SK-N-SH (cell line): ENCODE measurements at regions not wholly inside any gene's neighbourhood (a gene's known extent, or its start where the extent isn't known, plus 50 kb on each side); places are given as distances from the start of the nearest gene placed in this dataset.
A peak's percentile ranks its signal among the peaks of the same experiment; 100 is the strongest.

ENCODE experiments used
- CTCF ChIA-PET: fragments of 300-600, 350-600 bp; formaldehyde crosslinking; extraction: SDS; loops from one replicate; lab custom pipeline; 2021; lab: Yijun Ruan, JAX
- POLR2A ChIA-PET: fragments of 350-600 bp; sonication (Branson Sonifier 250); formaldehyde crosslinking; extraction: SDS; loops from one replicate; lab custom pipeline; 2020; ENCODE audit warnings: antibody characterized with exemption, inconsistent platforms; lab: Yijun Ruan, JAX
- DNase-seq: peaks from one replicate; pipeline ENCODE4 v3.0.0; 2012
- H2AFZ ChIP-seq: fragments of 200-600 bp; sonication (generic); 2 replicates; pipeline ENCODE4 v1.8.1; 2016; ENCODE audit warnings: antibody characterized with exemption, mild to moderate bottlenecking, low read depth
- H3F3A ChIP-seq: fragments of 200-600 bp; sonication (generic); replicated peaks from 2 replicates; pipeline ENCODE3; 2016; ENCODE audit warnings: antibody characterized with exemption, mild to moderate bottlenecking; ENCODE audit not compliant: insufficient read depth
- H3K27ac ChIP-seq, 2 experiments: fragments of 200-500 bp in 1 of 2; fragments of 200-600 bp in 1 of 2; sonication (Bioruptor generic) in 1 of 2; sonication (generic), shearing (Covaris generic) in 1 of 2; 2 replicates each; pipeline versions ENCODE4 v1.5.1 to v1.6.1; 2014 to 2016; ENCODE audit warnings: low read depth in 2 of 2, inconsistent platforms in 1 of 2, low read length in 1 of 2, mild to moderate bottlenecking in 1 of 2, mixed read lengths in 1 of 2
- H3K27me3 ChIP-seq: fragments of 200-600 bp; sonication (generic), shearing (Covaris generic); 2 replicates; pipeline ENCODE4 v1.6.1; 2016; ENCODE audit warnings: mixed run types; ENCODE audit not compliant: insufficient read depth
- H3K36me3 ChIP-seq, 2 experiments: fragments of 200-500 bp in 1 of 2; fragments of 200-600 bp in 1 of 2; sonication (Bioruptor generic) in 1 of 2; sonication (generic) in 1 of 2; replicated peaks in 1 of 2; 2 replicates each; pipeline versions ENCODE3 to v1.5.1; 2014 to 2016; ENCODE audit warnings: low read length in 1 of 2, mild to moderate bottlenecking in 1 of 2; ENCODE audit not compliant: insufficient read depth in 2 of 2, control insufficient read depth in 1 of 2
- H3K4me1 ChIP-seq, 2 experiments: fragments of 200-500 bp in 1 of 2; fragments of 200-600 bp in 1 of 2; sonication (Bioruptor generic) in 1 of 2; sonication (generic), shearing (Covaris generic) in 1 of 2; 2 replicates each; pipeline versions ENCODE4 v1.5.1 to v1.6.1; 2014 to 2016; ENCODE audit warnings: low read depth in 1 of 2, low read length in 1 of 2, mixed run types in 1 of 2; ENCODE audit not compliant: insufficient read depth in 2 of 2, control insufficient read depth in 1 of 2
- H3K4me2 ChIP-seq: fragments of 200-600 bp; sonication (generic), shearing (Covaris generic); 2 replicates; pipeline ENCODE4 v1.6.1; 2017; ENCODE audit warnings: mixed run types
- H3K4me3 ChIP-seq, 2 experiments: fragments of 200-500 bp in 1 of 2; fragments of 200-600 bp in 1 of 2; sonication (Bioruptor generic) in 1 of 2; sonication (generic), shearing (Covaris generic) in 1 of 2; 2 replicates each; pipeline versions ENCODE4 v1.5.1 to v1.8.1; 2014 to 2016; ENCODE audit warnings: low read depth in 2 of 2, inconsistent platforms in 1 of 2, low read length in 1 of 2, mild to moderate bottlenecking in 1 of 2, mixed read lengths in 1 of 2, moderate library complexity in 1 of 2
- H3K79me2 ChIP-seq: fragments of 200-600 bp; sonication (generic); 2 replicates; pipeline ENCODE4 v1.8.1; 2017; ENCODE audit warnings: mild to moderate bottlenecking; ENCODE audit not compliant: insufficient read depth
- H3K9ac ChIP-seq: fragments of 200-600 bp; sonication (generic); 2 replicates; pipeline ENCODE4 v1.6.1; 2017; ENCODE audit warnings: mixed run types
- H3K9me2 ChIP-seq: fragments of 200-600 bp; sonication (generic); 2 replicates; pipeline ENCODE4 v1.6.1; 2017; ENCODE audit warnings: mixed run types
- H3K9me3 ChIP-seq: fragments of 200-600 bp; sonication (generic); 2 replicates; pipeline ENCODE4 v1.6.1; 2017; ENCODE audit warnings: mixed run types, mild to moderate bottlenecking, moderate library complexity
- H4K20me1 ChIP-seq: fragments of 200-600 bp; sonication (generic); 2 replicates; pipeline ENCODE4 v1.6.1; 2017; ENCODE audit warnings: mild to moderate bottlenecking, mixed run types; ENCODE audit not compliant: insufficient read depth
- CHD2 ChIP-seq: fragments of 150-350 bp; IDR thresholded peaks from 2 replicates; pipeline ENCODE4 v1.6.1; 2018; ENCODE audit warnings: low read length; ENCODE audit not compliant: partially characterized antibody
- ELF1 ChIP-seq: IDR thresholded peaks from 2 replicates; pipeline ENCODE4 v1.4.0; 2012
- FOSL2 ChIP-seq: IDR thresholded peaks from 2 replicates; pipeline ENCODE4 v1.4.0; 2012; ENCODE audit warnings: low read depth, mild to moderate bottlenecking, moderate library complexity, borderline replicate concordance
- GATA2 ChIP-seq: sonication (generic); formaldehyde crosslinking; IDR thresholded peaks from 2 replicates; pipeline ENCODE4 v1.5.0; 2020; ENCODE audit warnings: mild to moderate bottlenecking, missing genetic modification reagents
- JUND ChIP-seq: IDR thresholded peaks from 2 replicates; pipeline ENCODE4 v1.4.0; 2012
- MXI1 ChIP-seq: IDR thresholded peaks from 2 replicates; pipeline ENCODE4 v1.6.1; 2012; ENCODE audit warnings: mild to moderate bottlenecking, low read depth, low read length, improper control_type of control experiment
- NFIC ChIP-seq: IDR thresholded peaks from 2 replicates; pipeline ENCODE4 v1.4.0; 2012; ENCODE audit warnings: borderline replicate concordance
- RAD21 ChIP-seq: IDR thresholded peaks from 2 replicates; pipeline ENCODE4 v1.6.1; 2012; ENCODE audit warnings: mild to moderate bottlenecking, low read length
- RCOR1 ChIP-seq: fragments of 150-350 bp; IDR thresholded peaks from 2 replicates; pipeline ENCODE4 v1.6.1; 2017; ENCODE audit warnings: antibody characterized with exemption, low read length
- REST ChIP-seq: IDR thresholded peaks from 2 replicates; pipeline ENCODE4 v1.6.1; 2012; ENCODE audit warnings: mild to moderate bottlenecking, low read depth, low read length, moderate library complexity
- RXRA ChIP-seq: IDR thresholded peaks from 2 replicates; pipeline ENCODE4 v1.4.0; 2012; ENCODE audit warnings: low read depth, mild to moderate bottlenecking, borderline replicate concordance
- SMC3 ChIP-seq: IDR thresholded peaks from 2 replicates; pipeline ENCODE4 v1.6.1; 2012; ENCODE audit warnings: low read depth, low read length, improper control_type of control experiment
- TCF12 ChIP-seq: IDR thresholded peaks from 2 replicates; pipeline ENCODE4 v1.4.0; 2012
- TEAD4 ChIP-seq: IDR thresholded peaks from 2 replicates; pipeline ENCODE4 v1.4.0; 2012; ENCODE audit warnings: mild to moderate bottlenecking, borderline replicate concordance; ENCODE audit not compliant: insufficient read depth
- USF1 ChIP-seq: IDR thresholded peaks from 2 replicates; pipeline ENCODE4 v1.4.0; 2012; ENCODE audit warnings: low read depth, borderline replicate concordance
- WGBS: methylation state at CpG from one replicate; pipeline ENCODE4 v1.1.6; 2017; ENCODE audit warnings: low lambda C conversion rate; 5-methylcytosine and 5-hydroxymethylcytosine counted together
- TF ChIP-seq, protein P1 (sequence below): IDR thresholded peaks from 2 replicates; pipeline ENCODE4; 2012
- TF ChIP-seq, protein P2 (sequence below): IDR thresholded peaks from 2 replicates; pipeline ENCODE4 v1.4.0; 2012; ENCODE audit warnings: low read depth
- TF ChIP-seq, protein P3 (sequence below): fragments of 150-350 bp; IDR thresholded peaks from 2 replicates; pipeline ENCODE4 v1.6.1; 2017; ENCODE audit warnings: antibody characterized with exemption, low read length, low read depth, borderline replicate concordance
- TF ChIP-seq, protein P4 (sequence below): fragments of 200-600 bp; sonication (generic); IDR thresholded peaks from 2 replicates; pipeline ENCODE4 v1.6.1; 2017; ENCODE audit warnings: antibody characterized with exemption, mild to moderate bottlenecking, moderate library complexity

DNA sequence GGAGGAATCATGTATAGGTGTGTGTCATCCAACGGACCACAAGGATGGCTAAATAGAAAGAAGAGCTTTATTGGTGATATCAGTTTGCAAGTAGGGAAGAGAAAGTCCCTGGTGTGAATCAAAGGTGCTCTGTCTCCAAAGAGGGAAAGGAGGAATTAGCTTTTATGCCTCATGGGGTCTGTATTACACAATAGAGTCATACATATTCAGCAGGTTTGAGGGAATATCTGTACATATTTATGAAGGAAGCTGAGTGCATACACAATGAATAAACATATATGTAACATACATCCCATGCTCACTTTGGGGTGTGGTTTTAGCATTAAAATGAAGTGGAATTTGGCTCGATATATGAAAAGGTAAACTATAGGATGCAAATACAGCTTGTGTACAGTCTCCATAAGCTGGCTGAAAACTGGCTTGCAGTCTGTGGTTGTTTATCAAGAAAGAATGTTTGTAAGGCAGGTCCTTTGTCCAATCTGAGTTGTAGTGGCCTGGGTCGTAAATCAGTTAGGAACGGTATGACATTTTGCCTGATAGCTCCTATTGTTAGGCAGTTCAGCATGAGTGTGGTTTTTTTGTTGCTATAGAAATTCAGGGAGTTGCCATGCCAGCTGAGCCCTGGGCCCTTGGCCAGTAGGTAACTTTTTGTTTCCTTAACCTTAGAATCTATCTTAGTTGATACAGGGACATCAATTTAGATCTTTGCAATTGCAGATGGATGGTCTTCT is 198.0 kb upstream of the ZP4 start:
- Histone ChIP-seq H3K9me2 (no peaks in the 10 kb centered on the region), H3K4me3 (no peak overlapping the region), H3F3A (no peaks in the 10 kb centered on the region), H3K36me3 (no peaks in the 10 kb centered on the region), H3K9me3 (no peaks in the 10 kb centered on the region), H2AFZ (no peak overlapping the region), H3K79me2 (no peaks in the 10 kb centered on the region), H3K4me1 (no peaks in the 10 kb centered on the region; a peak in 1 of 4 replicates), H3K27me3 (no peaks in the 10 kb centered on the region), H3K9ac (no peak overlapping the region), H3K4me2 (no peak overlapping the region), H3K27ac (no peak overlapping the region), H4K20me1 (no peaks in the 10 kb centered on the region)
- CTCF ChIA-PET: interaction anchor here (0.6 to 2.6 kb wide), 3 partner anchors 187 to 252 kb away, joined by 3 to 6 read pairs (median 4); no protein-coding TSS in a partner anchor
- POLR2A ChIA-PET: no interaction called here
- TF ChIP-seq GATA2 (CRISPR knock-in tag) (no peak), FOSL2 (no peak), CHD2 (no peak), REST (no peak), USF1 (no peak), TEAD4 (no peak), RXRA (no peak)
- WGBS: 35% methylated on average over 4 of the region's 4 CpGs
- no peak for DNase-seq

DNA sequence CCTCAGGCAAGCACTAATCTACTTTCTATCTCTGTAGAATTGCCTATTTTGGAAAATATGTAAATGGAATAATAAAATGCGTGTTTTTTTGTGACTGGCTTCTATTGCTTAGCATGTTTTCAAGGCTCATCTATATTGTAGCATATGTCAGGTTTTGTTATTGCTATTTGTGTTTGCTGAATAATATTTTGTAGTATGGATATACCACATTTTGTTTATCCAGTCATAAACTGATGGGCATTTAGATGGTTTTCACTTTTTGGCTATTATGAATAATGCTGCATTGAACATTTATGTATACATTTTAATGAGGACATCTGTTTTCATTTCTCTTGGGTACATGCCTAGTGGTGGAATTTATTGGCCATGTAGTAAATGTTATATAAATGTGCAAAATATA is 183.3 kb upstream of the ZP4 start:
- no peaks in the 10 kb centered on the region for H3K36me3 ChIP-seq
- no peak overlapping the region for H3K4me2 ChIP-seq
- no peaks in the 10 kb centered on the region for H3K79me2 ChIP-seq
- no peaks in the 10 kb centered on the region for H3K9me3 ChIP-seq
- no peak overlapping the region for H3K9ac ChIP-seq
- H3K27me3 ChIP-seq: no peaks in the 10 kb centered on the region
- ChIA-PET CTCF (no interaction called here), POLR2A (no interaction called here)
- no peak overlapping the region for H3K27ac ChIP-seq
- DNase-seq: peak; percentile 3
- H3F3A ChIP-seq: no peaks in the 10 kb centered on the region
- no peaks in the 10 kb centered on the region for H3K9me2 ChIP-seq
- H3K4me1 ChIP-seq: no peaks in the 10 kb centered on the region
- no peaks in the 10 kb centered on the region for H4K20me1 ChIP-seq
- 31% methylated on average over 1 of the region's 1 CpG for WGBS
- no peak overlapping the region for H2AFZ ChIP-seq
- no peak overlapping the region for H3K4me3 ChIP-seq
- TF ChIP-seq, protein P1, sequence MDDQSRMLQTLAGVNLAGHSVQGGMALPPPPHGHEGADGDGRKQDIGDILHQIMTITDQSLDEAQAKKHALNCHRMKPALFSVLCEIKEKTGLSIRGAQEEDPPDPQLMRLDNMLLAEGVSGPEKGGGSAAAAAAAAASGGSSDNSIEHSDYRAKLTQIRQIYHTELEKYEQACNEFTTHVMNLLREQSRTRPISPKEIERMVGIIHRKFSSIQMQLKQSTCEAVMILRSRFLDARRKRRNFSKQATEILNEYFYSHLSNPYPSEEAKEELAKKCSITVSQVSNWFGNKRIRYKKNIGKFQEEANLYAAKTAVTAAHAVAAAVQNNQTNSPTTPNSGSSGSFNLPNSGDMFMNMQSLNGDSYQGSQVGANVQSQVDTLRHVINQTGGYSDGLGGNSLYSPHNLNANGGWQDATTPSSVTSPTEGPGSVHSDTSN: no peak
- TF ChIP-seq, protein P2, sequence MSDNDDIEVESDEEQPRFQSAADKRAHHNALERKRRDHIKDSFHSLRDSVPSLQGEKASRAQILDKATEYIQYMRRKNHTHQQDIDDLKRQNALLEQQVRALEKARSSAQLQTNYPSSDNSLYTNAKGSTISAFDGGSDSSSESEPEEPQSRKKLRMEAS: no peak
- TF ChIP-seq TCF12 (no peak), RAD21 (no peak), SMC3 (no peak), RCOR1 (no peak), JUND (no peak), USF1 (no peak), NFIC (no peak), MXI1 (no peak), ELF1 (no peak)
- TF ChIP-seq, protein P3, sequence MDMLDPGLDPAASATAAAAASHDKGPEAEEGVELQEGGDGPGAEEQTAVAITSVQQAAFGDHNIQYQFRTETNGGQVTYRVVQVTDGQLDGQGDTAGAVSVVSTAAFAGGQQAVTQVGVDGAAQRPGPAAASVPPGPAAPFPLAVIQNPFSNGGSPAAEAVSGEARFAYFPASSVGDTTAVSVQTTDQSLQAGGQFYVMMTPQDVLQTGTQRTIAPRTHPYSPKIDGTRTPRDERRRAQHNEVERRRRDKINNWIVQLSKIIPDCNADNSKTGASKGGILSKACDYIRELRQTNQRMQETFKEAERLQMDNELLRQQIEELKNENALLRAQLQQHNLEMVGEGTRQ: no peak
- TF ChIP-seq, protein P4, sequence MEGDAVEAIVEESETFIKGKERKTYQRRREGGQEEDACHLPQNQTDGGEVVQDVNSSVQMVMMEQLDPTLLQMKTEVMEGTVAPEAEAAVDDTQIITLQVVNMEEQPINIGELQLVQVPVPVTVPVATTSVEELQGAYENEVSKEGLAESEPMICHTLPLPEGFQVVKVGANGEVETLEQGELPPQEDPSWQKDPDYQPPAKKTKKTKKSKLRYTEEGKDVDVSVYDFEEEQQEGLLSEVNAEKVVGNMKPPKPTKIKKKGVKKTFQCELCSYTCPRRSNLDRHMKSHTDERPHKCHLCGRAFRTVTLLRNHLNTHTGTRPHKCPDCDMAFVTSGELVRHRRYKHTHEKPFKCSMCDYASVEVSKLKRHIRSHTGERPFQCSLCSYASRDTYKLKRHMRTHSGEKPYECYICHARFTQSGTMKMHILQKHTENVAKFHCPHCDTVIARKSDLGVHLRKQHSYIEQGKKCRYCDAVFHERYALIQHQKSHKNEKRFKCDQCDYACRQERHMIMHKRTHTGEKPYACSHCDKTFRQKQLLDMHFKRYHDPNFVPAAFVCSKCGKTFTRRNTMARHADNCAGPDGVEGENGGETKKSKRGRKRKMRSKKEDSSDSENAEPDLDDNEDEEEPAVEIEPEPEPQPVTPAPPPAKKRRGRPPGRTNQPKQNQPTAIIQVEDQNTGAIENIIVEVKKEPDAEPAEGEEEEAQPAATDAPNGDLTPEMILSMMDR: no peak
